ENCODE measurements at regions not wholly inside any gene's neighbourhood (a gene's known extent, or its start where the extent isn't known, plus 50 kb on each side); places are given as distances from the start of the nearest gene placed in this dataset.
"Not testable (repeated sequence)": the region's sequence is repeated elsewhere in the genome, so short reads cannot be mapped to it uniquely, and the experiment has no call there.

DNA sequence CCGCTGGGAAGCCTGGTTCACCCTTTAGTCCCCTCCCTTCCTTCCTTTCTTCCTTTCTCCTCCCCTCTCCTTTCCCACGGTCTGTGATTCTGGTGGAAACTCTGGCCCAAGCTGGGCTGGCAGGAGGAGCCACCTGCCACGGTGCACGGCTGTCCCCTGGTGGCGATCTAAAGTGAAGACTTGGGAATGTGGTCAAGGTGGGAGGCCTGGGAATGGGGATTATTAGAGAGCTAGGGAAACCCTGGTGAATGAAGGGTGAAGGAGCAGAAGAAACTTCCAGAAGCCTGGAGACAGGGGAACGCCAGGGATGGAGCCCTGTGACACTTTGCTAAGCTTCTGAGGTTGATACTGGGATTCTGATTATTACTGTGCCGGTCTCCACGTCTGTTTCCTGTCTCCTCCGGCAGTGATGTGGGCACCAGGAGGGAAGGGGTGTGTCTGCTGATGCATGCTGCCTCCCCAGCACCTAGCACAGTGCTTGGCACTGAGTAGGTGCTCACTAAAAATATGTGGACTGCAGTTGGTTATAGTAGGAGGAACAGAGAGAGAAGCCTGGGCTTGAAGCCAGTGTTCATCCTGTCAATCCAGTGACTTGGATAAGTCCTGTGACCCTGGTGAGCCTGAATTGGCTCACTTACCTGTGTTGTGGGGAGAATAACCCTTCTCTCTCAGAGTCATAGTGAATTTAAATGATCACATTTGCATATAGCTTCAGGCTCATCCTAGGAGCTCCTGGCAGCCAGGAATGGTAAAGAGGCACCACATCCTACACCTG, 71.2 kb upstream of the NBPF3 start:
- Histone ChIP-seq H3K9me3 (ENCODE audit: low read depth, low read length) (no peaks in the 10 kb centered on the region), H3K27ac (ENCODE audit: low read depth, low read length) (no peak overlapping the region), H3K4me3 (ENCODE audit: insufficient read depth, low read length) (no peak overlapping the region), H3K27me3 (ENCODE audit: insufficient read depth, low read length) (no peaks in the 10 kb centered on the region), H2AFZ (ENCODE audit: low read length) (no peak overlapping the region), H3K4me1 (ENCODE audit: insufficient read depth, low read length) (no peaks in the 10 kb centered on the region), H3K36me3 (ENCODE audit: insufficient read depth, low read length) (no peaks in the 10 kb centered on the region), H4K20me1 (ENCODE audit: insufficient read depth, low read length) (no peaks in the 10 kb centered on the region), H3K79me2 (ENCODE audit: insufficient read depth, low read length) (no peaks in the 10 kb centered on the region), H3K4me2 (ENCODE audit: insufficient read depth, low read length) (peak overlapping the region; percentile 44)
- TF ChIP-seq, protein P1, sequence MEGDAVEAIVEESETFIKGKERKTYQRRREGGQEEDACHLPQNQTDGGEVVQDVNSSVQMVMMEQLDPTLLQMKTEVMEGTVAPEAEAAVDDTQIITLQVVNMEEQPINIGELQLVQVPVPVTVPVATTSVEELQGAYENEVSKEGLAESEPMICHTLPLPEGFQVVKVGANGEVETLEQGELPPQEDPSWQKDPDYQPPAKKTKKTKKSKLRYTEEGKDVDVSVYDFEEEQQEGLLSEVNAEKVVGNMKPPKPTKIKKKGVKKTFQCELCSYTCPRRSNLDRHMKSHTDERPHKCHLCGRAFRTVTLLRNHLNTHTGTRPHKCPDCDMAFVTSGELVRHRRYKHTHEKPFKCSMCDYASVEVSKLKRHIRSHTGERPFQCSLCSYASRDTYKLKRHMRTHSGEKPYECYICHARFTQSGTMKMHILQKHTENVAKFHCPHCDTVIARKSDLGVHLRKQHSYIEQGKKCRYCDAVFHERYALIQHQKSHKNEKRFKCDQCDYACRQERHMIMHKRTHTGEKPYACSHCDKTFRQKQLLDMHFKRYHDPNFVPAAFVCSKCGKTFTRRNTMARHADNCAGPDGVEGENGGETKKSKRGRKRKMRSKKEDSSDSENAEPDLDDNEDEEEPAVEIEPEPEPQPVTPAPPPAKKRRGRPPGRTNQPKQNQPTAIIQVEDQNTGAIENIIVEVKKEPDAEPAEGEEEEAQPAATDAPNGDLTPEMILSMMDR (IDR thresholded peaks at IDR 0.05; ENCODE audit: extremely low read depth, low read depth, low read length) = peak; percentile 99
- peak; percentile 92 for DNase-seq (ENCODE audit: insufficient read length, low spot score, missing footprints)

DNA sequence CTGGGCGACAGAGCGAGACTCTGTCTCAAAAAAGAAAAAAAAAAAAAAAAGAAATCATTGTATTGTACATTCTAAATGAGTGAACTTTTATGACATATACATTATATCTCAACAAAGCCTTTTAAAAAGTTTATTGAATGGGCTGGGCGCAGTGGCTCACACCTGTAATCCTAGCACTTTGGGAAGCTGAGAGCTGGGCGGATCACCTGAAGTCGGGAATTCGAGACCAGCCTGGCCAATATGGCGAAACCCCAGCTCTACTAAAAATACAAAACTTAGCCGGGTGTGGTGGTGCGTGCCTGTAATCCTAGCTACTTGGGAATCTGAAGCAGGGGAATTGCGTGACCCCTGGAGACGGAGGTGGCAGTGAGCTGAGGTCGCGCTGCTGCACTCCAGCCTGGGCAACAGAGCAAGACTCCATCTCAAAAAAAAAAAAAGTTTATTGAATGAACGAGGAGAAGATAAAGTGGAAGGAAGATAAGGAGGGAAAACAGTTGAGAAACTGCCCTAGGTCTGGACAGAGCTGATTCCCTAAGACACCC, 71.9 kb upstream of the NBPF3 start:
- H3K9me3 ChIP-seq (ENCODE audit: low read depth, low read length); H3K27me3 ChIP-seq (ENCODE audit: insufficient read depth, low read length); H3K4me1 ChIP-seq (ENCODE audit: insufficient read depth, low read length); DNase-seq (ENCODE audit: insufficient read length, low spot score, missing footprints); H3K27ac ChIP-seq (ENCODE audit: low read depth, low read length); H3K4me3 ChIP-seq (ENCODE audit: insufficient read depth, low read length); H4K20me1 ChIP-seq (ENCODE audit: insufficient read depth, low read length); H3K36me3 ChIP-seq (ENCODE audit: insufficient read depth, low read length); H3K79me2 ChIP-seq (ENCODE audit: insufficient read depth, low read length); H2AFZ ChIP-seq (ENCODE audit: low read length): not testable (repeated sequence)
- H3K4me2 ChIP-seq (ENCODE audit: insufficient read depth, low read length) = peak overlapping the region; percentile 44

DNA sequence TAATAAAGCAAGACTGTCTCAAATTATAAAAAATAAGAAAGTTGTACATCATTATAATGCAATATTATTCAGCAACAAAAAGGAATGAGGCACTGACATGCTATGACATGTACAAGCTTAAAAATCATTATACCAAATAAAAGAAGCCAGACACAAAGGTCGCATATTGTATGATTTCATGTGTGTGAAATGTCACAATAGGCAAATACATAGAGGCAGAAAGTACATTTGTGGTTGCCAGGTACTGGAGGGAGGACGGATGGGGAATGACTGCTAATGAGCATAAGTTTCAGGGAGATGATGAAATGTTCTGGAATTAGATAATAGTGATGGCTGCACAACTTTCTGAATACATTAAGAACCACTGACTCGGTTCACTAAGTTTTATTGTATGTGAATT, 73.6 kb upstream of the NBPF3 start:
- H3K27me3 ChIP-seq (ENCODE audit: insufficient read depth, low read length) = no peaks in the 10 kb centered on the region

DNA sequence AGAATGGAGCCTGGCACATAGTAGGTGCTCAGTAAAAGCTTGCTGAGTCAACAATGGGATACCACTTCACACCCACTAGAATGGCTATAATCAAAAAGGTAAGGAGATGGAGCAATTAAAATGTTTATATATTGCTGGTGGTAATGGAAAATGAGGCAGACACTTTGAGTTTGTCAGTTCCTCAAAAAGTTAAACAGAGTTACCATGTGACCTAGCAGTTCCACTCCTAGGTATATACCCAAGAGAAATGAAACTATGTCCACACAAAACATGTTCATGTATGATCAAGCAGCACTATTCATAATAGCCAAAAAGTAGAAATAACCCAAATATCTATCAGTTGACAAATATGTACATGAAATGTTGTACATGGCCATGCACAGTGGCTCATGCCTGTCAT, 74.8 kb upstream of the ECE1 start:
- TF ChIP-seq, protein P1 (IDR thresholded peaks at IDR 0.05; ENCODE audit: extremely low read depth, low read depth, low read length) = no peak
- no peak for DNase-seq (ENCODE audit: insufficient read length, low spot score, missing footprints)
- Histone ChIP-seq H3K27me3 (ENCODE audit: insufficient read depth, low read length) (no peaks in the 10 kb centered on the region), H2AFZ (ENCODE audit: low read length) (no peak overlapping the region), H3K4me3 (ENCODE audit: insufficient read depth, low read length) (no peak overlapping the region), H3K79me2 (ENCODE audit: insufficient read depth, low read length) (no peaks in the 10 kb centered on the region), H4K20me1 (ENCODE audit: insufficient read depth, low read length) (no peaks in the 10 kb centered on the region), H3K27ac (ENCODE audit: low read depth, low read length) (no peak overlapping the region), H3K9me3 (ENCODE audit: low read depth, low read length) (no peaks in the 10 kb centered on the region), H3K4me2 (ENCODE audit: insufficient read depth, low read length) (no peak overlapping the region), H3K36me3 (ENCODE audit: insufficient read depth, low read length) (no peaks in the 10 kb centered on the region), H3K4me1 (ENCODE audit: insufficient read depth, low read length) (no peaks in the 10 kb centered on the region)

More for the DNA sequence above, 73.6 kb upstream of the NBPF3 start:
- Histone ChIP-seq H2AFZ (ENCODE audit: low read length) (no peak overlapping the region), H3K36me3 (ENCODE audit: insufficient read depth, low read length) (no peaks in the 10 kb centered on the region), H3K4me2 (ENCODE audit: insufficient read depth, low read length) (no peak overlapping the region), H3K27ac (ENCODE audit: low read depth, low read length) (no peak overlapping the region), H3K4me3 (ENCODE audit: insufficient read depth, low read length) (no peak overlapping the region), H3K79me2 (ENCODE audit: insufficient read depth, low read length) (no peaks in the 10 kb centered on the region), H3K4me1 (ENCODE audit: insufficient read depth, low read length) (no peaks in the 10 kb centered on the region), H4K20me1 (ENCODE audit: insufficient read depth, low read length) (no peaks in the 10 kb centered on the region), H3K9me3 (ENCODE audit: low read depth, low read length) (no peaks in the 10 kb centered on the region)
- TF ChIP-seq, protein P1 (IDR thresholded peaks at IDR 0.05; ENCODE audit: extremely low read depth, low read depth, low read length) = no peak
- DNase-seq (ENCODE audit: insufficient read length, low spot score, missing footprints) = no peak

Data from osteoblast (primary cell).